ENCODE measurements at regions not wholly inside any gene's neighbourhood (a gene's known extent, or its start where the extent isn't known, plus 50 kb on each side); places are given as distances from the start of the nearest gene placed in this dataset.

GRCh38 chr13:72290962-72291681 lies 424.1 kb upstream of the DACH1 start:
- TF ChIP-seq ARNT (IDR thresholded peaks at IDR 0.05), result no peak
- no peak for TF ChIP-seq PKNOX1 (IDR thresholded peaks at IDR 0.05)
